ENCODE measurements at regions not wholly inside any gene's neighbourhood (a gene's known extent, or its start where the extent isn't known, plus 50 kb on each side); places are given as distances from the start of the nearest gene placed in this dataset.
"Not testable (repeated sequence)": the region's sequence is repeated elsewhere in the genome, so short reads cannot be mapped to it uniquely, and the experiment has no call there.

GRCh38 chr12:37441371-37441770, 875.2 kb upstream of the ALG10B start:
- DNase-seq; H3K27me3 Mint-ChIP-seq (ENCODE audit: low read depth in 3 of 3); H3K36me3 Mint-ChIP-seq; H3K4me1 Mint-ChIP-seq; H3K4me3 Mint-ChIP-seq; H3K27ac Mint-ChIP-seq: not testable (repeated sequence)
- peaks cover 23 to 71% (median 50%) of the 10 kb centered on the region in 6 donors for H3K9me3 Mint-ChIP-seq

- not testable (repeated sequence) for H3K4me1 Mint-ChIP-seq; H3K36me3 Mint-ChIP-seq; H3K4me3 Mint-ChIP-seq; H3K27ac Mint-ChIP-seq; H3K27me3 Mint-ChIP-seq (ENCODE audit: low read depth in 3 of 3); DNase-seq
- peaks cover 22 to 54% (median 33%) of the 10 kb centered on the region in 6 donors for H3K9me3 Mint-ChIP-seq
These were observed 860.9 kb upstream of the ALG10B start for GRCh38 chr12:37455646-37456045.

- not testable (repeated sequence) for H3K36me3 Mint-ChIP-seq; H3K4me1 Mint-ChIP-seq; H3K4me3 Mint-ChIP-seq; H3K27me3 Mint-ChIP-seq (ENCODE audit: low read depth in 3 of 3); DNase-seq; H3K27ac Mint-ChIP-seq
- H3K9me3 Mint-ChIP-seq: peaks cover 0 to 35% (median 17%) of the 10 kb centered on the region in 6 donors
These were observed 818.6 kb upstream of the ALG10B start for GRCh38 chr12:37497939-37498338.

GRCh38 chr12:37510256-37510655, 806.3 kb upstream of the ALG10B start:
- not testable (repeated sequence) for H3K27ac Mint-ChIP-seq; H3K36me3 Mint-ChIP-seq; H3K27me3 Mint-ChIP-seq (ENCODE audit: low read depth in 3 of 3); H3K4me1 Mint-ChIP-seq; DNase-seq; H3K4me3 Mint-ChIP-seq
- peaks cover 11 to 36% (median 24%) of the 10 kb centered on the region in 6 donors for H3K9me3 Mint-ChIP-seq

- not testable (repeated sequence) for DNase-seq; H3K27me3 Mint-ChIP-seq (ENCODE audit: low read depth in 3 of 3); H3K4me3 Mint-ChIP-seq; H3K4me1 Mint-ChIP-seq; H3K27ac Mint-ChIP-seq
- H3K36me3 Mint-ChIP-seq: peaks cover 0 to 15% (median 3%) of the 10 kb centered on the region in 3 donors
- peaks cover 14 to 56% (median 49%) of the 10 kb centered on the region in 6 donors for H3K9me3 Mint-ChIP-seq
These were observed 776.0 kb upstream of the ALG10B start for GRCh38 chr12:37540581-37540980.

GRCh38 chr12:37541356-37541755, 775.2 kb upstream of the ALG10B start:
- no peak overlapping the region for H3K4me3 Mint-ChIP-seq
- H3K4me1 Mint-ChIP-seq: no peaks in the 10 kb centered on the region
- H3K27ac Mint-ChIP-seq: no peak overlapping the region
- peaks cover 0 to 3% (median 0%) of the 10 kb centered on the region in 3 donors for H3K27me3 Mint-ChIP-seq (ENCODE audit: low read depth in 3 of 3)
- DNase-seq: no peak
- peaks cover 0 to 16% (median 3%) of the 10 kb centered on the region in 3 donors for H3K36me3 Mint-ChIP-seq
- H3K9me3 Mint-ChIP-seq: peaks cover 18 to 57% (median 48%) of the 10 kb centered on the region in 6 donors

GRCh38 chr12:37543131-37543965, 773.2 kb upstream of the ALG10B start:
- Mint-ChIP-seq H3K4me1 (no peaks in the 10 kb centered on the region), H3K4me3 (no peak overlapping the region), H3K36me3 (peaks cover 0 to 16% (median 3%) of the 10 kb centered on the region in 3 donors), H3K9me3 (peaks cover 23 to 64% (median 57%) of the 10 kb centered on the region in 6 donors), H3K27ac (no peak overlapping the region), H3K27me3 (ENCODE audit: low read depth in 3 of 3) (peaks cover 0 to 3% (median 0%) of the 10 kb centered on the region in 3 donors)
- no peak for DNase-seq

- DNase-seq: no peak
- Mint-ChIP-seq H3K27ac (no peak overlapping the region), H3K4me1 (no peaks in the 10 kb centered on the region), H3K27me3 (ENCODE audit: low read depth in 3 of 3) (peaks cover 0 to 3% (median 0%) of the 10 kb centered on the region in 3 donors), H3K4me3 (no peak overlapping the region), H3K9me3 (peaks cover 26 to 71% (median 63%) of the 10 kb centered on the region in 6 donors), H3K36me3 (peaks cover 3 to 16% (median 7%) of the 10 kb centered on the region in 3 donors)
These were observed 772.5 kb upstream of the ALG10B start for GRCh38 chr12:37543966-37544668.

GRCh38 chr12:37544669-37545330, 771.8 kb upstream of the ALG10B start:
- not testable (repeated sequence) for H3K27ac Mint-ChIP-seq; H3K27me3 Mint-ChIP-seq (ENCODE audit: low read depth in 3 of 3); H3K4me1 Mint-ChIP-seq; DNase-seq; H3K4me3 Mint-ChIP-seq
- peaks cover 26 to 72% (median 64%) of the 10 kb centered on the region in 6 donors for H3K9me3 Mint-ChIP-seq
- H3K36me3 Mint-ChIP-seq: peaks cover 3 to 16% (median 7%) of the 10 kb centered on the region in 3 donors

GRCh38 chr12:37545759-37546158, 770.8 kb upstream of the ALG10B start:
- Mint-ChIP-seq H3K27me3 (ENCODE audit: low read depth in 3 of 3) (peaks cover 0 to 1% (median 0%) of the 10 kb centered on the region in 3 donors), H3K36me3 (peaks cover 0 to 12% (median 7%) of the 10 kb centered on the region in 3 donors), H3K4me3 (no peak overlapping the region), H3K9me3 (peaks cover 26 to 72% (median 65%) of the 10 kb centered on the region in 6 donors), H3K4me1 (no peaks in the 10 kb centered on the region), H3K27ac (no peak overlapping the region)
- no peak for DNase-seq

GRCh38 chr12:37546206-37546605, 770.4 kb upstream of the ALG10B start:
- H3K27me3 Mint-ChIP-seq (ENCODE audit: low read depth in 3 of 3): peaks cover 0 to 1% (median 0%) of the 10 kb centered on the region in 3 donors
- peaks cover 26 to 73% (median 66%) of the 10 kb centered on the region in 6 donors for H3K9me3 Mint-ChIP-seq
- H3K4me1 Mint-ChIP-seq: no peaks in the 10 kb centered on the region

GRCh38 chr12:37546901-37547475, 769.6 kb upstream of the ALG10B start:
- Mint-ChIP-seq H3K27ac (no peak overlapping the region), H3K4me3 (no peak overlapping the region), H3K27me3 (ENCODE audit: low read depth in 3 of 3) (peaks cover 0 to 1% (median 0%) of the 10 kb centered on the region in 3 donors), H3K9me3 (peaks cover 28 to 72% (median 65%) of the 10 kb centered on the region in 6 donors), H3K36me3 (peaks cover 0 to 11% (median 7%) of the 10 kb centered on the region in 3 donors), H3K4me1 (no peaks in the 10 kb centered on the region)
- DNase-seq: no peak

More at GRCh38 chr12:37546206-37546605, 770.4 kb upstream of the ALG10B start:
- H3K27ac Mint-ChIP-seq: no peak overlapping the region
- no peak for DNase-seq
- peaks cover 0 to 12% (median 7%) of the 10 kb centered on the region in 3 donors for H3K36me3 Mint-ChIP-seq
- H3K4me3 Mint-ChIP-seq: no peak overlapping the region

GRCh38 chr12:37547611-37548010, 769.0 kb upstream of the ALG10B start:
- H3K9me3 Mint-ChIP-seq: peaks cover 27 to 67% (median 60%) of the 10 kb centered on the region in 6 donors
- H3K27me3 Mint-ChIP-seq (ENCODE audit: low read depth in 3 of 3): peaks cover 0 to 1% (median 0%) of the 10 kb centered on the region in 3 donors
- peaks cover 0 to 8% (median 7%) of the 10 kb centered on the region in 3 donors for H3K36me3 Mint-ChIP-seq
- no peaks in the 10 kb centered on the region for H3K4me1 Mint-ChIP-seq
- no peak for DNase-seq
- no peak overlapping the region for H3K27ac Mint-ChIP-seq
- H3K4me3 Mint-ChIP-seq: no peak overlapping the region

Measured in immature natural killer cell (primary cell).